Stimulated activated CD8-positive, alpha-beta memory T cell treated with anti-CD3 and anti-CD28 coated beads, Interleukin-12 subunit alpha, Interleukin-12 subunit beta, amount 100 ng/mL, for 1 hour (primary cell): ENCODE measurements at regions not wholly inside any gene's neighbourhood (a gene's known extent, or its start where the extent isn't known, plus 50 kb on each side); places are given as distances from the start of the nearest gene placed in this dataset.

Experiments used
- DNase-seq: peaks from one replicate; pipeline ENCODE4 v3.0.0-alpha.2; 2020; ENCODE audit warnings: low read depth

DNA sequence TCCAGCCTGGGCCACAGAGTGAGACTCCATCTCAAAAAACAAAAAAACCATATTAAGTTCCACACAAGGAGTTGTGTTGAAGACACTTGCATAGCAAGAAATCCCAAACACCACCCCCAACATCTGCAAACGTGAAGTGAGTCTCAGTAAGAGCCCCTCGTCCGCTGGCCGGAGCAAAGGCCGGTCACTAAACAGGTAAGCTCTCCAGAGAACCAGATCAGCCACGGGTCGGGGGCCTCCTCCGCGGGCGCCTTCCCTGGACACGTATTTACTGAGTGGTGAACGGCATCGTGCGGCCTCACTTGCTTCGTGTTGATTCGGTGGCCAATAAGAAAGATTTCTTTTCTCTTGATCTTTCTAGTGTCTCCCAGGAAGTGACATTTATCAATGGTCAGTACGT lies 93.6 kb downstream of the MRPL36 start:
- no peak for DNase-seq

- DNase-seq: no peak
Observed at GRCh38 chr5:1704676-1705075, 95.0 kb downstream of the MRPL36 start.

DNA sequence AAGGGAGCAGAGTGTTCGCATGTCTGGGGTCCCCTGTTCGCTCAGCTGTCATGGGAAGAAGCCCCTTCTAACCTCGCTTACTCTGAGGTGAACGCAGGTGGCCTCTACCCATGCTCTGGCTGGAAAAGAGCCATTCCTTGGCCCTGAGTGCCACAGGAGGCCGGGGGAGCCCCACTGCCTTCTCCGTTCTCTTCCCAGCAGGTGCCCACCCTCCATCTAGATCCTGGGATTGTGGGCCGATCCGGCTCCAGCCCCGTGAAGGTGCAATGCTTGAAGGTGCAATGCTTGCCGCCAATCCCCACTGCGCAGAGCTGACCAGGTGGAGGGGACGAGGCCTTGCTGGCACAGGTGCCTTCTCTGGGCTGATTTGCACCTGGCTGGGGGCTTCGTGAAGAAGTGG lies 95.4 kb downstream of the MRPL36 start:
- no peak for DNase-seq

GRCh38 chr5:1703352-1704050 lies 96.1 kb downstream of the MRPL36 start:
- no peak for DNase-seq

DNA sequence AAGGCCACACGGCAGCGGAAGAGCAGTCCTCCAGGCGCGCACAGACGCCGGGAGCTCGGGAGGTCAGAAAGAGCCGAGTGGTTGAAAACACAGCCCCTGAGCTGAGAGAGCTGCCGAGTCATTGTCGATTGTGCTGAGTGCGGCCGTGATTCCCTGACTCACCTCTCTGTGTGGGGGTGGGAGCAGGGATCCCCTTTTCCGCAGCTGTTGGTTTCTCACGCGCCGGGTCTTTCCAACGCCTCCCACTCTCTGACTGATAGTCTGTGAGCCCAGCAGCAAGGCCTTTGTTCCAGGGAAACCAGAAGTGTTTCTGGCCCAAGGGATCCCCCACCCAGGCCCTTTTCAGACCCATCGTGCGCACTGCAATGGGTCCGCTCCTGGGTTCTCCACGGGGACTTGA lies 97.3 kb downstream of the MRPL36 start:
- DNase-seq: no peak

GRCh38 chr5:1701884-1702283 lies 97.8 kb downstream of the MRPL36 start:
- DNase-seq: no peak

DNA sequence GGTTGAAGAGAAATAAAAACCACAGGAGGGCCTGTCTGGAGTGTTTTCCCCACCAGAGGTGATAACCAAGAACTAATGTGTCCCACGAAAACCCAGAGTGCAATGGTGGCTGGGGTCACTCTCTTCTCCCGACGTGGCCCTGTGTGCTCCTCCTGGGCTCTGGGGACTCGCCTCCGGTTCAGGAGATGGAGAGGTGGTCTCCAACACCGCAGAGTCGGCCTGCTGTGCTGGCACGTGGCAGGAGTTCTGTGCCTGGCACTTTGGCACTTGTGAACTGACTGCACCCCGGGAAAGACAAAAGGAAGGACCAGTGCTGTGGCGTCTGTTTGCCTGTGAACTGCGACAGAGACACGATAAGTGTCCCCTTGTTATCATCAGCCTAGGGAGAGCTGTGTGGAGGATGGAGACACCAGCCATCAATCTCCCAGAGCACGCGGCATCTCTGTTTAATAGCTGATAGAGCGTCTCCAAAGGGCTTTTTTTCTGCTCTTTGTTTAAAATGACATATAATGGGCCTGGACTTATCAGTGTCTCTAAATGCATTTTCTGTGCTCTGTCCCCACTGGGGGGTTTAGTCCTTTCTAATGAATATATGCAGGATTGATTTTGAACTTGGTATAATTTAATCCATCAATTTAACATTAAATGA lies 98.3 kb downstream of the MRPL36 start:
- DNase-seq: no peak

DNA sequence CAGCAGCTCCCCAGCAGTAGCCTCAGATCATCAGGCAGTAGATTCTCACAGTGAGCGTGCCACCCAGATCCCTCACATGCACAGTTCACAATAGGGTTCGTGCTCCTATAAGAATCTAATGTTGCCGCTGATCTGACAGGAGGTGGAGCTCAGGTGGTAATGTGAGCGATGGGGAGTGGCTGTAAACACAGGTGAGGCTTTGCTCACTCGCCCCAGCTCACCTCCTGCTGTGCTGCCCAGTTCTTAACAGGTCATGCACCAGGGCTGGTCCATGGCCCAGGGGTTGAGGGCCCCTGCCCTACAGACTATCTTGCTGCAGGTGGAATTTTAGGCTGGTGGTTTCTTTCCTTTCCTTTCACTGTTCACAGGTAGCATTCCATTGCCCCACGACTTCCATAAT lies 100.2 kb downstream of the MRPL36 start:
- DNase-seq: no peak

GRCh38 chr5:1698589-1699316 lies 100.9 kb downstream of the MRPL36 start:
- DNase-seq: no peak

DNA sequence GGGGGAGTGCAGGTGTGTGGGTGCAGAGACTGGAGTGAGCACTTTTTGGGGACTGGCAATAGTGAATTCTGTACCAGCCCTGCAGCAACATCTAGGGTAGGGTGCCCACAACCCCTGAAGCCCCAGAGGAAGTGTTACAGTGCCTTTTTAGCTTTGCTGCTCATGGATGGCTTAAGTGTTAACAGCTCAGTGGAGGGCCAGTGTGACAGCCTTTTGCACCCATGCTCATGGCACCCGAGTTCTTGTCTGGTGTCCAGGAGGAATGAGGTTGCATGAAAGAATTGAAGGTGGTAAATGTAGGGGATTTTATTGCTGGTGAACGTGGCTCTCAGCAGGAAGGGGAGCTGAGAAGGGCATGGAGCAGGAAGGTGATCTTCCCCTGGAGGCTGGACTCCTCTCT lies 107.3 kb downstream of the MRPL36 start:
- no peak for DNase-seq

GRCh38 chr5:1687301-1687970 lies 112.2 kb downstream of the MRPL36 start:
- no peak for DNase-seq

DNA sequence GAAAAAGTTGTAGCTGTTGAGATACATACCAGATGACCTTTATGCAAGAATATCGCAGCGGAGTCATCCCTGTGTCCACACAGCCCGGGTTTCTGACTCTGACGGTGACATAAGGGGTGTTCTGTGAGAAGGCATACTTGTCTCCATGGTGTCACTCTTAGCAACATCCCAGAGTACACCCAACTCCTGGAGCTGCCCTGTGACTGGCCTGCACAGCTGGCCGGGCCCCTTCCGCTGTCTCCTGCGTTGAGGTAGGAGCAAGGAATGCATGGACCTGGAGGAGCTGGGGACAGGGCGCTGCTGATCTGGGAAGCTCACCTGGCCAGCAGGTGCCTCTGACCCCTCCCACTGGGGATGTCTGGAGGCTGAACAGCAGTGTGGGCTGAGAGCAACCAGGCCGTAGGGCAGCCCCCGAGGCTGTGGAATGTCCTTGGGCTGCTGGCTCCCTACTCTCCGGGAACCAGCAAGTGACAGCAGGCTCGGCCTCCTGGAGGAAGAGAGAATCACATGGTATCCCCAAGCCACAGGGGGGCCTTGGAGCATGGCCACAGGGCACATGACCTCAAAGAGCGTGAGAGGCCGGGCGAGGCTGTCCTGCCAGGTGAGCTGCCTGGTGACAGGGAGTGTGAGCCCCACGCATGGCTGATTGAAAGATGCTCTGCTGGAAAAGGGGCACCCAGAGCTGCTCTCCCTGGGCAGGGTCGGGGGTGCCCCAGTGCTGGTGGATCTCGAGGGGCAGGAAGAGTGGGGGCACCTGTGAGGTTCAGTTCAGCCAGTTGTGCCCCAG lies 113.4 kb downstream of the MRPL36 start:
- no peak for DNase-seq

GRCh38 chr5:1685066-1685465 lies 114.6 kb downstream of the MRPL36 start:
- DNase-seq: no peak

DNA sequence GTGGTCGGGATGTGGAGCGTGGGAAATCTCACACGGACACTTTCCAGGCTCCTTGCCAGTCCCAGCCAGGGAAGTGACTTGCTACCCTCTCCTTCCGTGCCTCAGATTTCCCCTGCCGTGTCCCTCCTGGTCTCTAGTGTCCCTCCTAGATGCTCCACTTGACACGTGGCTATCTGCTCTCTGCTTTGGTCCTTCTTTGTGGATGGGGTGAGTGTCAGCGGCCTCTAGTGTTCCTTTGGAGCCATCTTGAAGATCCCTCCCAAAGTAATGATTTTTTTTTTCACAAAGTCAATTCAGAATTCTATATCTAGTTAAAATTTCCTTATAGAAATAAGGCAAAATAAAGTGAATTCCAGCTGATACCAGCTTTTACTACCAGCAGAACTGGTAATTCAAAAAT lies 117.7 kb downstream of the MRPL36 start:
- DNase-seq: no peak

- DNase-seq: no peak
Observed at GRCh38 chr5:1673042-1673677, 126.5 kb downstream of the MRPL36 start.

DNA sequence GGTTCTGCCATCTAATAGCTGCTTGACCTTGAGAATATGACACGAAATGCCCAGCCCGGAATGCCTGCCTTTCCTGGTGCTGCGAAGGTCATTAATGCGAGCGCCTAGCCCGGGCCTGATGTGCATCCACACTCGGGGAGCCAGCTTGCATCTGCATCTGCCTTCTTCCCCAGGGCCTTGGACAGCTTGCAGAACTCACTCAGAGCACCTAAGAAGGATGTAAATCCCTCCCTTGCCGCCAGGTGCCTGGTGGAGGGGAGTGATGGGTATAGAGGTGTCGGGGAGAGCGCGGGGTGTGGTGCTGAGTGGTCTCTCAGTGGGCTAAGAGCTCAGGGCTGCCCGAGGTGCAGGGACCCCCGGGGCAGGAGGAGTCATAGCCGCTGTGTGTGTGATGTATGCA lies 127.2 kb downstream of the MRPL36 start:
- no peak for DNase-seq

GRCh38 chr5:1671351-1671750 lies 128.3 kb downstream of the MRPL36 start:
- DNase-seq: no peak

DNA sequence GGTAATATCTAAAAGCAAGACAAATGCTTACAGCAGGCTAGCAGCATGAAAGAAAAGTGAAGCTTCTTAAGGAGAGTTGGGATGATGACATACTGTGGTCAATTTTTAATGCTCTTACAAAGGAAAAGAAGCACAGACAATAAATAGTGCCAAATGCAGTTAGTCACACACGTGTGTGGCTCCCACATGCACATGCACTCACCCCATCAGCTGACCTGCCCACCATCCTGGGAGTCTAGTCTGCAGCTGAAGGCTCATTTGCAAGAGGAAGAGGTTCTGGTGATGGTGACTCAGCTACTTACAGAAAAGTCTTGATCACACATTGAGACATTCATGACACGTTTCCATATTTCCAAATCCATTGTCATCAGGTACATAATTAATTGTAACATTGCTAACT lies 129.3 kb downstream of the MRPL36 start:
- DNase-seq: no peak

GRCh38 chr5:1669276-1670155 lies 130.1 kb downstream of the MRPL36 start:
- no peak for DNase-seq

GRCh38 chr5:1668141-1668721 lies 131.4 kb downstream of the MRPL36 start:
- no peak for DNase-seq
